Cardiac fibroblast (primary cell): ENCODE measurements at regions not wholly inside any gene's neighbourhood (a gene's known extent, or its start where the extent isn't known, plus 50 kb on each side); places are given as distances from the start of the nearest gene placed in this dataset.

Experiments
- DNase-seq, 2 donors: peaks; one replicate each; pipeline versions ENCODE4 v3.0.0 to v3.0.0-alpha.2; 2010; ENCODE audit warnings: low read depth in 2 of 2
- H3K4me3 ChIP-seq, 2 donors: replicated peaks in 1 of 2; 1 replicate in 1 of 2; 2 replicates in 1 of 2; pipeline ENCODE4 v1.5.1; 2011; ENCODE audit warnings: low read depth in 2 of 2, low read length in 2 of 2, mild to moderate bottlenecking in 2 of 2, moderate library complexity in 1 of 2
- TF ChIP-seq, protein P1 (sequence below): IDR thresholded peaks from one replicate; pipeline ENCODE4 v1.5.1; 2011; ENCODE audit warnings: low read depth, mild to moderate bottlenecking, low read length, inconsistent platforms

DNA sequence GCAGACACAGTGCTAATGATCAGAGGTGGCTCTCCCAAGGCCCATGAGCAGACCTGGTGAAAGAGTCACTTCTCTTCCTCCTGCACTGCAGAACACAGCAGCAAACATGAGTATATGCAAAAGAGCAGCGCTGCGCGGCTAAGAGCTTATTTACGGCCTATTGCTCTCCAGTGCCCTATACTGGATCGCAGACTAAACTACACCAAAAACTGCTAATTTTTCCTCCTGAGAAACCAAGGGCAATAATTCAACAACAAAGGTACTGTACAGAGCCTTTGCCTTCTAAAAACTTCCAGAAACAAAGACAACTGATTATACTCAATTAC, 702.5 kb downstream of the ARAP2 start:
- DNase-seq: no peak
- TF ChIP-seq, protein P1, sequence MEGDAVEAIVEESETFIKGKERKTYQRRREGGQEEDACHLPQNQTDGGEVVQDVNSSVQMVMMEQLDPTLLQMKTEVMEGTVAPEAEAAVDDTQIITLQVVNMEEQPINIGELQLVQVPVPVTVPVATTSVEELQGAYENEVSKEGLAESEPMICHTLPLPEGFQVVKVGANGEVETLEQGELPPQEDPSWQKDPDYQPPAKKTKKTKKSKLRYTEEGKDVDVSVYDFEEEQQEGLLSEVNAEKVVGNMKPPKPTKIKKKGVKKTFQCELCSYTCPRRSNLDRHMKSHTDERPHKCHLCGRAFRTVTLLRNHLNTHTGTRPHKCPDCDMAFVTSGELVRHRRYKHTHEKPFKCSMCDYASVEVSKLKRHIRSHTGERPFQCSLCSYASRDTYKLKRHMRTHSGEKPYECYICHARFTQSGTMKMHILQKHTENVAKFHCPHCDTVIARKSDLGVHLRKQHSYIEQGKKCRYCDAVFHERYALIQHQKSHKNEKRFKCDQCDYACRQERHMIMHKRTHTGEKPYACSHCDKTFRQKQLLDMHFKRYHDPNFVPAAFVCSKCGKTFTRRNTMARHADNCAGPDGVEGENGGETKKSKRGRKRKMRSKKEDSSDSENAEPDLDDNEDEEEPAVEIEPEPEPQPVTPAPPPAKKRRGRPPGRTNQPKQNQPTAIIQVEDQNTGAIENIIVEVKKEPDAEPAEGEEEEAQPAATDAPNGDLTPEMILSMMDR: no peak
- H3K4me3 ChIP-seq: no peak overlapping the region

DNA sequence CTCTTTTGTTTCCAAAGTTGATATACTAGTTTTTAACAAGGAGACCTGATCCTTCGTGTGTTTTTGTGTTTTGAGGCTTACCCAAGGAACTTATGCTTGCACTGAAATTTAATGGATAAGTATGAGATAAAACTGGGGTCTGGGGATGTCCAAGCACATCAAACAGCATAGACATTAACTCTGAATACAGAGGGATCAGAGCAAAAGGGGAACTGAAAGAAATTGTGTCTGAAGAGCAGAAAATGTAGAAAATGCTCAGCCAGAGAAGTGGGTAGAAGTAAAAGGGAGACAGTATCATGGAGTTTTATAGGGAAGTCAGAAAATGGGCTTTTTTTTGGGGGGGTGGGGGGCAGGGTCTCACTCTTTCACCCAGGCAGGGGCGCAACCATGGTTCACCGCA, 695.4 kb downstream of the ARAP2 start:
- no peak for DNase-seq
- no peak overlapping the region for H3K4me3 ChIP-seq
- TF ChIP-seq, protein P1: no peak

GRCh38 chr4:35556387-35556786, 687.9 kb downstream of the ARAP2 start:
- DNase-seq: no peak
- H3K4me3 ChIP-seq: no peak overlapping the region
- TF ChIP-seq, protein P1: no peak

DNA sequence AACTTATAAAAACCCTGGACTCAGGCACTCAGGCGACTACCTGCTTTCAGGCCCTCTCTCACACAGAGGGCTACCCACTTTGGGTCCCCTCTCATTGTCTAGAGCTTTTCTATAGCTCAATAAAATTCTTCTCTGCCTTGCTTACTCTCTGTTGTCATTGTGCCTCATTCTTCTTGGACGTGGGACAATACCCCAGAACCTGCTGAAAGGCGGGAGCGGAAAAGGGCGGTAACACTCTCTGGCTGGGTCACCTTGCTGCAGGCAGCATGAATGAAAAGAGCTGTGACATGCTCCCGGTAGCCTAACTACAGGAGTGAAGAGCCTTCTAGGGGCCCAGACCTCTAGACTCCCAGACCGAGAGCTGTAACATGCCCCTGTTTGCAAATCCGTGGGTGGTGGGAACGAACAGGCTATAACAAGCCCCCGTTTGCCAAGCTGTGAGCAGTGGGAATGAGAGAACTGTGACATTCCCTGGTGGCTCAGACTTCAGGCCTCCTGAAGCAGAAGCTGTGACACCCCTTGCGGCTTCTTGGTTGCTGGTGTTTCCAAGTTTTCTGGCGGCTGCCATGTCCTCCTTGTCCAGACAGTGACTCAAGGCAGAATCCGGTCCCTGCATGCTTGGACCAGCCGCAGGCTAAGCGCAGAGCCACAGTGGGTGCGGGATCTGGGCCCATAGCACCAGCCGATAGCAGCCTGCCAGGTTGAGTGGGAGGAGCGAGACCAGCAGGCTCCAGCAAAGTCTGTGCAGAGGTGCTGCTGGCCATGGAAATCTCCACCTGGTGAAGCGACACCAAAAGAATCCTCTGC, 684.6 kb downstream of the ARAP2 start:
- TF ChIP-seq, protein P1: no peak
- H3K4me3 ChIP-seq: no peak overlapping the region
- DNase-seq: no peak

GRCh38 chr4:35562861-35563260, 681.5 kb downstream of the ARAP2 start:
- TF ChIP-seq, protein P1: no peak
- H3K4me3 ChIP-seq: no peak overlapping the region
- DNase-seq: no peak

GRCh38 chr4:35565640-35566039, 678.7 kb downstream of the ARAP2 start:
- TF ChIP-seq, protein P1: no peak
- no peak overlapping the region for H3K4me3 ChIP-seq
- DNase-seq: no peak

DNA sequence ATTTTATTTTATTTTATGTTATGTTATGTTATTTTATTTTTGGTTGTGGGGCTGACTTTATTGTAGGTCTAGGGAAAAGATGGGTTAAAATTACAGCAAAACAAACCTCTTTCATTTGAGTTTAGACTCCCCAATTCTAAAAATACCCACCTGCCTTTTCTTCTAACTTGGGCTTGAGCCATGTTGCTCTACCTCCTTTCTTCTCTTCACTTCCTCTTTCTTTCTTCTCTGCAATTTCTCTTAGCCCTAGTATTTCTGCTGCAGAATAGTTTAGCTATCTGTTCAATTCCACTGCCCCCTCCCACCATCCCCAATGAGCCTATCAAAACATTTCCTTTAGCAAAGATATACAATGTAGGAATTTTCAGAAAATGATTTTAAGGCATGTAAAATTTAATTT, 653.3 kb downstream of the ARAP2 start:
- TF ChIP-seq, protein P1: no peak
- no peak overlapping the region for H3K4me3 ChIP-seq
- DNase-seq: no peak
